HepG2 (cell line): ENCODE measurements at regions not wholly inside any gene's neighbourhood (a gene's known extent, or its start where the extent isn't known, plus 50 kb on each side); places are given as distances from the start of the nearest gene placed in this dataset.

Experiments used
- ATAC-seq: fragments of 200-7000 bp; cut with Tn5 transposase; 3 replicates; pipeline ENCODE4 v1.9.1; 2020; ENCODE audit warnings: mild to moderate bottlenecking, moderate library complexity
- BruUV-seq: library from RNA; stranded (reverse); fragments of 400-500 nt; replicated peaks from 2 replicates; lab custom pipeline; 2021; lab: Mats Ljungman, UMichigan
- CTCF ChIA-PET: fragments of 300-600 bp; formaldehyde crosslinking; extraction: SDS; loops from one replicate; lab custom pipeline; 2021; ENCODE audit warnings: low total read pairs, inconsistent platforms, low intra/inter-chr PET ratio; lab: Yijun Ruan, JAX
- POLR2A ChIA-PET: fragments of 350-600 bp; sonication (Branson Sonifier 250); formaldehyde crosslinking; loops from one replicate; lab custom pipeline; 2020; ENCODE audit warnings: antibody characterized with exemption, inconsistent platforms; lab: Yijun Ruan, JAX
- DNase-seq: peaks from one replicate; pipeline ENCODE4 v3.0.0-alpha.2; 2015; ENCODE audit warnings: low spot score
- FAIRE-seq: peaks from 3 replicates; lab custom pipeline; 2011; peaks lifted over from hg19 to GRCh38; lab: Jason Lieb, UNC
- H2AFZ ChIP-seq: one replicate; pipeline ENCODE4 v1.6.1; 2011; ENCODE audit warnings: low read length, inconsistent platforms
- H3K27ac ChIP-seq: fragments of 300-600 bp; 3 replicates; pipeline ENCODE4 v1.8.0; 2011; ENCODE audit warnings: mixed run types, mild to moderate bottlenecking, mixed read lengths, low read length, inconsistent platforms; ENCODE audit not compliant: insufficient read depth; ENCODE audit errors: extremely low read length
- H3K27me3 ChIP-seq, 2 experiments: fragments of 200-600 bp in 1 of 2; 2 replicates in 1 of 2; 3 replicates in 1 of 2; pipeline versions ENCODE4 v1.6.0 to v1.8.0; 2011; ENCODE audit warnings: low read length in 2 of 2, mild to moderate bottlenecking in 2 of 2, moderate library complexity in 2 of 2, inconsistent platforms in 1 of 2; ENCODE audit not compliant: insufficient read depth in 2 of 2, control insufficient read depth in 1 of 2
- H3K36me3 ChIP-seq, 2 experiments: fragments of 200-600 bp in 1 of 2; replicated peaks in 1 of 2; 2 replicates in 1 of 2; 3 replicates in 1 of 2; pipeline versions ENCODE4 v1.5.1 to v1.8.0; 2011; ENCODE audit warnings: low read length in 2 of 2, inconsistent platforms in 1 of 2; ENCODE audit not compliant: insufficient read depth in 2 of 2, control insufficient read depth in 1 of 2
- H3K4me1 ChIP-seq: 2 replicates; pipeline ENCODE4 v1.5.1; 2012; ENCODE audit warnings: low read length, inconsistent platforms; ENCODE audit not compliant: insufficient read depth
- H3K4me2 ChIP-seq: 2 replicates; pipeline ENCODE4 v1.6.0; 2011; ENCODE audit warnings: low read depth, low read length, inconsistent platforms
- H3K4me3 ChIP-seq, 3 experiments: fragments of 200-600 bp in 1 of 3; sonication (generic), shearing (Covaris generic) in 1 of 3; replicated peaks in 1 of 3; 2 replicates each; pipeline ENCODE4 v1.5.1; 2011 to 2016; ENCODE audit warnings: low read length in 3 of 3, inconsistent platforms in 2 of 3, low read depth in 2 of 3, mild to moderate bottlenecking in 2 of 3, control low read depth in 1 of 3, mixed read lengths in 1 of 3; ENCODE audit not compliant: insufficient read depth in 1 of 3
- H3K79me2 ChIP-seq: one replicate; pipeline ENCODE4 v1.6.1; 2011; ENCODE audit warnings: low read length, inconsistent platforms; ENCODE audit not compliant: insufficient read depth
- H3K9ac ChIP-seq: 2 replicates; pipeline ENCODE4 v1.6.0; 2011; ENCODE audit warnings: mild to moderate bottlenecking, low read depth, low read length, inconsistent platforms; ENCODE audit not compliant: insufficient read depth
- H3K9me3 ChIP-seq: 2 replicates; pipeline ENCODE4 v1.5.1; 2012; ENCODE audit warnings: mild to moderate bottlenecking, low read length
- H4K20me1 ChIP-seq: 2 replicates; pipeline ENCODE4 v1.6.0; 2011; ENCODE audit warnings: inconsistent platforms, mild to moderate bottlenecking, low read length, moderate library complexity; ENCODE audit not compliant: insufficient read depth
- AKAP8 ChIP-seq: sonication (generic); formaldehyde crosslinking; IDR thresholded peaks from 2 replicates; pipeline ENCODE4 v1.5.1; 2020; ENCODE audit warnings: mild to moderate bottlenecking, missing genetic modification reagents
- ATF1 ChIP-seq: IDR thresholded peaks from 2 replicates; pipeline ENCODE4 v1.6.1; 2016; ENCODE audit warnings: mild to moderate bottlenecking, control low read depth
- ETV5 ChIP-seq: IDR thresholded peaks from 2 replicates; pipeline ENCODE4 v1.6.1; 2018; ENCODE audit warnings: missing biosample characterization, missing genetic modification reagents, inconsistent platforms, borderline replicate concordance
- JUN ChIP-seq: sonication (generic); formaldehyde crosslinking; IDR thresholded peaks from 2 replicates; pipeline ENCODE4 v1.4.0; 2020; ENCODE audit warnings: mild to moderate bottlenecking, missing genetic modification reagents
- MEIS1 ChIP-seq: sonication (generic); formaldehyde crosslinking; IDR thresholded peaks from 2 replicates; pipeline ENCODE4 v1.9.0; 2021; ENCODE audit warnings: mild to moderate bottlenecking, missing genetic modification reagents, moderate library complexity, borderline replicate concordance
- MYPOP ChIP-seq: sonication (generic); formaldehyde crosslinking; IDR thresholded peaks from 2 replicates; pipeline ENCODE4 v1.8.1; 2023; ENCODE audit warnings: mild to moderate bottlenecking, moderate library complexity, missing genetic modification reagents
- PATZ1 ChIP-seq: sonication (generic); formaldehyde crosslinking; IDR thresholded peaks from 2 replicates; pipeline ENCODE4 v1.4.0; 2020; ENCODE audit warnings: missing genetic modification reagents
- SKI ChIP-seq: fragments of 450-650 bp; IDR thresholded peaks from one replicate; pipeline ENCODE4 v1.6.1; 2018; ENCODE audit warnings: mild to moderate bottlenecking; ENCODE audit not compliant: partially characterized antibody
- SRSF4 ChIP-seq: fragments of 200-400 bp; formaldehyde crosslinking; IDR thresholded peaks from one replicate; pipeline ENCODE4 v1.6.1; 2018; ENCODE audit warnings: mild to moderate bottlenecking, low read depth, low read length, moderate library complexity; ENCODE audit not compliant: poor library complexity, severe bottlenecking
- YEATS4 ChIP-seq: sonication (generic); formaldehyde crosslinking; IDR thresholded peaks from 2 replicates; pipeline ENCODE4 v1.4.0; 2020; ENCODE audit warnings: missing genetic modification reagents, borderline replicate concordance
- ZBTB26 ChIP-seq: IDR thresholded peaks from 2 replicates; pipeline ENCODE4 v1.6.1; 2016; ENCODE audit warnings: missing compliant biosample characterization, missing genetic modification reagents, borderline replicate concordance
- ZFP36L2 ChIP-seq: sonication (generic); formaldehyde crosslinking; IDR thresholded peaks from 2 replicates; pipeline ENCODE4 v1.4.0; 2020; ENCODE audit warnings: missing genetic modification reagents
- ZFP41 ChIP-seq: sonication (generic); formaldehyde crosslinking; IDR thresholded peaks from 2 replicates; pipeline ENCODE4 v1.4.0; 2020; ENCODE audit warnings: mild to moderate bottlenecking, missing genetic modification reagents, borderline replicate concordance
- ZNF280D ChIP-seq: sonication (generic); formaldehyde crosslinking; IDR thresholded peaks from 2 replicates; pipeline ENCODE4 v1.5.1; 2020; ENCODE audit warnings: mild to moderate bottlenecking, missing genetic modification reagents
- ZNF546 ChIP-seq: sonication (generic); formaldehyde crosslinking; conservative IDR thresholded peaks from 2 replicates; pipeline ENCODE4 v1.8.1; 2023; ENCODE audit warnings: mild to moderate bottlenecking, missing genetic modification reagents
- ZNF713 ChIP-seq: sonication (generic); formaldehyde crosslinking; IDR thresholded peaks from 2 replicates; pipeline ENCODE4 v1.4.0; 2020; ENCODE audit warnings: mild to moderate bottlenecking, missing genetic modification reagents
- ZNF878 ChIP-seq: sonication (generic); formaldehyde crosslinking; IDR thresholded peaks from 2 replicates; pipeline ENCODE4 v1.8.1; 2023; ENCODE audit warnings: mild to moderate bottlenecking, missing genetic modification reagents, moderate library complexity
- ZSCAN12 ChIP-seq: sonication (generic); formaldehyde crosslinking; IDR thresholded peaks from 2 replicates; pipeline ENCODE4 v1.9.0; 2021; ENCODE audit warnings: mild to moderate bottlenecking, missing genetic modification reagents
- WGBS: methylation state at CpG from one replicate; pipeline ENCODE4 v1.1.6; 2017; ENCODE audit warnings: low lambda C conversion rate; 5-methylcytosine and 5-hydroxymethylcytosine counted together
- in situ Hi-C: cut with HindIII; loops from 2 replicates; pipeline ENCODE4 v1.10.0; 2017; ENCODE audit warnings: low pct_unique_long_range_greater_than_20kb; ENCODE audit not compliant: extremely low pct_ligation_motif_present
- intact Hi-C: fragments of 100-400 bp; cut with micrococcal nuclease; formaldehyde crosslinking; loops from one replicate; pipeline ENCODE4 v1.10.0; 2022; ENCODE audit not compliant: unreplicated experiment

GRCh38 chr9:118761016-118761790, 608.0 kb downstream of the BRINP1 start:
- no peaks in the 10 kb centered on the region for H3K79me2 ChIP-seq
- no peak overlapping the region for H3K27ac ChIP-seq
- POLR2A ChIA-PET = no interaction called here
- no peak for TF ChIP-seq ZNF546
- TF ChIP-seq MEIS1 (CRISPR knock-in tag) = no peak
- TF ChIP-seq AKAP8 = no peak
- TF ChIP-seq ZNF713 = no peak
- no peak for TF ChIP-seq YEATS4 (CRISPR knock-in tag)
- no peak for TF ChIP-seq ATF1
- TF ChIP-seq SKI = no peak
- TF ChIP-seq MYPOP (CRISPR knock-in tag) = no peak
- TF ChIP-seq ZBTB26 (CRISPR knock-in tag) = no peak
- no peak for TF ChIP-seq ETV5 (CRISPR knock-in tag)
- TF ChIP-seq JUN (CRISPR knock-in tag) = no peak
- TF ChIP-seq ZNF280D (CRISPR knock-in tag) = no peak
- no peak for TF ChIP-seq ZSCAN12 (CRISPR knock-in tag)
- TF ChIP-seq PATZ1 (CRISPR knock-in tag) = no peak
- no peak for TF ChIP-seq ZNF878 (CRISPR knock-in tag)
- no peak for TF ChIP-seq ZFP41 (CRISPR knock-in tag)
- TF ChIP-seq ZFP36L2 (CRISPR knock-in tag) = no peak
- TF ChIP-seq SRSF4 = no peak

More at GRCh38 chr9:118761016-118761790, 608.0 kb downstream of the BRINP1 start:
- no peak for DNase-seq
- Histone ChIP-seq H3K9ac (no peak overlapping the region), H4K20me1 (no peaks in the 10 kb centered on the region), H2AFZ (no peak overlapping the region), H3K36me3 (no peaks in the 10 kb centered on the region), H3K4me1 (no peaks in the 10 kb centered on the region), H3K4me3 (no peak overlapping the region), H3K9me3 (peaks cover 92% of the 10 kb centered on the region), H3K27me3 (no peaks in the 10 kb centered on the region), H3K4me2 (no peak overlapping the region)
- 8% methylated on average over 4 of the region's 4 CpGs for WGBS
- intact Hi-C loops (no loop called here), in situ Hi-C loops (no loop called here)
- CTCF ChIA-PET = no interaction called here
- BruUV-seq = no TSS peak
- FAIRE-seq = no peak
- no peak for ATAC-seq
